ENCODE measurements at regions not wholly inside any gene's neighbourhood (a gene's known extent, or its start where the extent isn't known, plus 50 kb on each side); places are given as distances from the start of the nearest gene placed in this dataset.

- no peak for TF ChIP-seq CTCF (IDR thresholded peaks at IDR 0.05; ENCODE audit: extremely low read depth in 1 of 2, insufficient read depth in 1 of 2, low read depth in 1 of 2, low read length in 2 of 2)
- no peak for TF ChIP-seq POLR2A (IDR thresholded peaks at IDR 0.05; ENCODE audit: low read depth, low read length)
- TF ChIP-seq EZH2 (IDR thresholded peaks at IDR 0.05; ENCODE audit: borderline replicate concordance, low read depth, low read length, severe bottlenecking), result no peak
- TF ChIP-seq MYC (IDR thresholded peaks at IDR 0.05; ENCODE audit: low read depth, low read length), result no peak
These were observed 95.3 kb upstream of the BHLHE23 start for GRCh38 chr20:63101781-63102720.
